Inferior parietal cortex (tissue), 1 donor: ENCODE measurements at regions not wholly inside any gene's neighbourhood (a gene's known extent, or its start where the extent isn't known, plus 50 kb on each side); places are given as distances from the start of the nearest gene placed in this dataset.

Experiments used
- DNase-seq: peaks from one replicate; pipeline ENCODE4 v3.0.0-alpha.2; 2016; ENCODE audit errors: extremely low spot score

DNA sequence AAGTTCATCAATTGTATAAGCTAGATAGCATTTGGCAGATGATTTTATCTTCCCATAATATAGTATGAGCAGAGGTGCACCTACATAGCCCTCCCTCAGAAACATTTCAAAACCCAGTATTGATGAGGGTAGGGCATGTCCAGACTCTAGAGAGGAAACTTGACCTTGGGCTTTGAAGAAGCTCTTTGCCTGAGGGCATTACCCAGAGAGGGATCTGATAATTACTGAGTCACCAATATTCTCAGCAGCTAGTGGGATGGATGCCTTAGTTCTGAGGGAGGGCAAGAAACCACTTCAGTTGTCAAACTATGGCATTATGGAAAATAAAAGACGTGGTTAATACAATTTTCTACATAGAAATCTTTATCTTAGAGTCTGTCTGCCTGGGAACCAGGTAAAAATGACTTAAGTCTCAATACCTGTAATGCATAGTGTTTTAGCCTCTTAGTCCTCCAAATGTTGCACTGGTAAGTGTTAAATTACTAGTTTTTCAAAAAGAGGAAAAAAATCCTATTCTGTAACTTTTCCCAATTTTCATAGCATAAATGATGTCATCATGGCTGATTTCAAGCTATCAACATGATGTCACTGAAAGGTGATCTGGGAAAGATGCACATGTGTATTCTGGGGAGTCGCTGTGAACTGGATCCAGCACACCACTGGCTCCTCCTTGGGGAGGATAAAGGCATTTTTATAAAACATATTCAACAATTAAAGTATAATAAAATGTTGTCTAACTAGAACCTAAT lies 809.0 kb downstream of the KCTD16 start:
- DNase-seq: no peak

DNA sequence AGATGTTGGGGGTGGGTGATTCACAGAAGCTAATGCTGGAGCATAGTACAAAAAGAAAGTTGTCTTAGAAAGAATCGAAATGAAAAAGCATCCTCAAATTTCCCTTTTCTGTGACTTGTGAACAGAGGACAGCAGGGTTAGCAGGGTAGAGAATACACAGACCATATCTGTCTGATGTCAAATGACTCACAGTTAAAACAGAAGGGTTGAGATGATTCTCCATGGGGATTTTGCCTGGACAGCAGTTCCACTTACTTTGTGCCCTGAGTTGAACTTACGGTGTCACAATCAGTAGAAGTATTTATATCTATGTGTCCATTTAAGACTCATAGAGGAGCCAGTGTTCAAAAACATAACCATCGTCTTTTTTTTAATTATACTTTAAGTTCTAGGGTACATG lies 801.6 kb downstream of the KCTD16 start:
- DNase-seq: no peak

DNA sequence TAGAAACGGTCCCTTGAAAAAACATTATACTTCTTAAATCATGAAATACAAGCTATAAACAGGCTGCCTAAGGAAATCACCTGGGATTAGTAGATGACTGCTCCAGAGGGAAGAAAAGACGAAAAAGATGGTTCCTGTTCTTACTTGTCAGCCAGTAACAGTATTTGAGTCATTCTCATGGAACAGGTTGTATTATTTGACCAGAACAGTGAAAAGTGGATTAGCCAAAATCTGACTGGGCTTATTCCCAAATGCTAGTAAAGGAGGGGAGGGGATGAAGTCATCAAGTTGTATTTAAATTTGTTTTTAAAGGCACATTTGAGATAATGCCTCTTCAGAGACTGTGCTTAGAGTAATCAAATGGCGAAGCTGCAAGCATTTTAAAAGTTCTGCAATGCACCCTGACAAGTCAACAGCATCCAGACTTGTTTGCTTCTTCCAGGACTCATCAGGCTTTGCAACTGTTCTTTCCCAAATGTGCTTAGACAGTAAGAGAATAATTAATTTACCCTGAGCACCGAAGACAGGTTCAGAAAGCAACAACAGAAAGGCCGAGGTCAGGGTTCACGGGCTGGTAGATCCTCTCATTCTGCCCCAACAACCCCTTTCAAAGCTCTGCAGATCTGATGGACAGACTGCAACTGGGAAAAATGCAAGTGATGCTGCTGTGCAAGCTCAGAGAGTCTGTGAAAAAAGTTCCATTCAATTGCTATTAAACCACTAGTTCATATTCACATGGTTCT lies 800.6 kb downstream of the KCTD16 start:
- no peak for DNase-seq

DNA sequence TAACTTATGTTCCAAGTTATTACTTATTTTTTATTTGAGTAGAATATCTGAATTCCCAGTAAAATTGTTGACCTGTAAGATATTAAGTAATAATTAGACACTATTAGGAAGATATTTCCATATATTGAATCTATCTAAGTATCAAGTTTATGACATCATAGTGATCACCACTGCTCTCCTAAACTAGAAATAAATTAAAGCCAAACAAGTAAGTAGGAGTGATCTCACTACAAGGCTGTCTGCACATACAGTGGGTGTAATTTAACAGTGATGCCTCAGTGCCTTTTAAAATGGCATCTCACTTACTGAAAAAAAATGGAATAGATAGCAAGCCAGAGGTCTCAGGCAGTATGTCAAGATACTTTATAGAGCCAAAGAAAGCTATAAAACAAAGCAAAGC lies 789.6 kb downstream of the KCTD16 start:
- DNase-seq: no peak

DNA sequence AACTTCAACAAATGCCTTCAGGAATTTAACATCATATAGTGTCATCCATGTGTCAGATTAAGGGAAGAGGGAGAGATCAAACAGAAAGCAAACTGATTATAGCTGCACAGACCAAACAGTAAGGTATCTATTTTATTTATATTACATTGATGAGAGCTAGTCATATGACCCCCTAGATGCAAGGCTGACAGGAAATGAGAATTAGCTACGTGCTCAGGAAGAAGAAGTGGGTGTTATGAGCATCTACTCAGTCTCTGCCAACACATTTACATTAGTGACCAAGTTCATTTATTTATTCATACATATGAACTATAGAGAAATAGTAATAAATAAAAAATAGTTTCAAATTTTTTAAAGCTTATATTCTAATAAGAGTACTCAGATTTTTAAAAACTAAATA lies 787.3 kb downstream of the KCTD16 start:
- DNase-seq: no peak

DNA sequence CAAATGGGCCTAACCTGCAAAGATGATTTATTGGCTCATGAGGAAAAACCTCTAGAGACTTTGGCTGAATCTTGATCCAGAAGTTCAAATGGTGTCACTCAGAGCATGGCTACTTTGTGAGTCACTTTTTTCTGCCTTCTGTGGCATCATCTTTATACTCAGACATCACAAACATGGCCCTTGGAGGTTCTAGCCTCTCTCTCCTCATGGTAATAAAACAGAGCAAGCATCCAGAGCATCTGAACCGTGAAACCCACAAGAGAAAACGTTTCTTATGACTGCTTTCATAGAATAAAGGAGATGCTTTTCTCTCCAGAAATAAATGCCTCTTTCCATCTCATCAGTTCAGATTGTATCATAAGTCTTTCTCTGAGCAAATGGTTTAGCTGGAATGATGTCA lies 780.3 kb downstream of the KCTD16 start:
- DNase-seq: no peak

DNA sequence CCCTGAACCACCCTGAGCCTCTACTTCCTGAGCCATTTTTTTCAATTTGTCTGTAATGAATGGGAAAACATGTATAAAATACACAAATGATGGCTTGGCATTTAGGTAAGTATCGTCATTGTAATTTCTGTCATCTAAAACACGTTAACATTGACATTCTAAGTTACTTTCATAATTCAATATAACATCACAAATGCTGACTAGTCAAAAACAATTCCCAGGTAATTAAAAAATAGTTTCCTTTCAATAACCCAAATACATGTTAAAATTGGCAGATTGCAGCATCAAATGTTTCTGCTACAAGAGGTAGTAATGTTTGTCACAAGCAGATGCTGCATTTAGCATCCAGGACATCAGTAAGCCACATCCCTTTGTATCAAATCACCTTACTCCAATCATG lies 776.4 kb downstream of the KCTD16 start:
- DNase-seq: no peak

DNA sequence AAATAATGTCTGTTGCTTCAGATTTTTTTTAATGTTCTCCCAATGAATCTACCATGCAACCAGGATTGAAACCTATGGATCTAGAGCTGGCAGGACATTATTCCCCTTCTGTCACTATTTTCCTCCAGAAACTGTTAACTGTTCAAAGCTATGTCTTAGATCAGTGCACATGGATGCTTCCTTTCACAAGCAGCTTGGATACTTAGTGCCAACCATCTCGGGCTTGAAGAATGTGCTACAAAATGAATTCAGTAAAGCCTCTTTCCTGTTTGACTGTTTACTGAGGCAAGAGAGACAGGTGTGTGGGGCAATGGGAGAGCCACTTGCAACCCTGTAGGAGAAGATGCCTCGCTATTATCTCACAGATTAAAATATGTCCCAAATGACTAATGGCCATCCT lies 774.8 kb downstream of the KCTD16 start:
- no peak for DNase-seq

DNA sequence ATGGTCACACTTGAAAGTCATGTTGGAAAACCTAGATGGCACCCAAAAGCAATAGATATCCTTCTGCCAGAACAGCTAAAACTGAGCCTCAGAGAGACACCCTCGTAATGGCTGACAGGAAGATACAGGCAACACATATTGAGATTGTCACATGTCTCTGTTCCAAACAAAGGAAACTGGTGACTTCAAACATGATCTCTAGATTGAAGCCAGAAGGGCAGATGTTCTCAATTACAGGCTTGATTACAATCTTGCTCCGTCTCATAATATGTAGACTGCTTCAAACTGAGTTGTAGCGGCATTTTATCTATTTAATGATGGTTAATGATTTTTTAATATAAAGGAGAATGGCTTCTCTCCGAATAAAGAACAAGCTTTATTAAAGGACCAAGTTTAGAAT lies 774.3 kb downstream of the KCTD16 start:
- no peak for DNase-seq

DNA sequence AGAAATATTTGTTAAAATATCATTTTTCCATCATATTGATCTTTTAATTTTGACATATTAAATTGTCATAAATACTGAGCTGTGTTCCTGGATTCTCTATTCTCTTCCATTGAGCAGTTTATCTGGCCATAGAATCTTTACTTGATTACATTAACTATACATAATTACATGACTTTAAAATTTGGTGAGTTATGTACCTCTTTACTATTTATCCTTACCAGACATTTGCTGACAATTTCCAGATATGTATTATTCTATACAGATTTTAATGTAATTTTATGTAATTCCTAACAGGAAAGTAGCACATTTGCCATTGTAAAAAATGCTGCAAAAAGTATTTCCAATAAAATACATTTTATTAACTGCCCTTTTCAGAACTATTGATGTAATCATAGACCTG lies 770.3 kb downstream of the KCTD16 start:
- DNase-seq: no peak

DNA sequence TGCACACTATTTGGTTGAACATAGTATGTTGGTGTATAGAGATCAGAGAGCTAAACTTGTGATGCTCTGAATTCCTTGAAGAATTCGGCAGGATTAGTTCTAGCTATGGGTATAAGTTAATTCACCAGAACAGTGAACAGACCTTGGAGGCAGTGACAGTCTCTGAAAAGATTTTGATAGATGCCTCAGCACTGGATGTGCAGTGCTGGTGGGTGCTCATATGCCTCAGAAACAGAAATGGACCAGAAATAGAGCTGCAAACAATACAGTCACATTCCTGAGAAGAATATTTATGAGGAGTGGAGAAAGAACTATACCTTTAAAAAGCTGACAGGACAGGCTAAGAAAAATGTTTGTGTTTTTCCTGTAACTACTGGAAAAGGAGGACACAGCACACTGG lies 747.7 kb downstream of the KCTD16 start:
- peak; percentile 13 for DNase-seq

DNA sequence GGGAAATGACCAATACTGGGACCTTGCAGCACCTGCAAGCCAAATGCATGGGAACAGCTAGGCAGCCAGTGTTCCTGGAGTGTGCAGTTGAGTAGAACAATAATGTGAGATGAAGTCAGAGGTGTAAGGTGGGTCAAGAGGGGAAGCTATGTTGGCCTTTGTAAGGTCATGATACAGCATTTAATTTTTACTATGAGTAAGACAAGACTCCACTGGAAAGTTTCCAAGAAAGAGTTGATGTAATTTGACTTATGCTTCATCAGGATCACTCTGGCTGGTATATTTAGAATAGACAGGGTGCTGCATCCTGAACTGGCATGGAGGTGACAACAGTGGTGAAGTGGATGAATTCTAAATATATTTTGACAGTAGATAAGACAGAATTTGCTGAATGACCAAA lies 744.8 kb downstream of the KCTD16 start:
- no peak for DNase-seq

DNA sequence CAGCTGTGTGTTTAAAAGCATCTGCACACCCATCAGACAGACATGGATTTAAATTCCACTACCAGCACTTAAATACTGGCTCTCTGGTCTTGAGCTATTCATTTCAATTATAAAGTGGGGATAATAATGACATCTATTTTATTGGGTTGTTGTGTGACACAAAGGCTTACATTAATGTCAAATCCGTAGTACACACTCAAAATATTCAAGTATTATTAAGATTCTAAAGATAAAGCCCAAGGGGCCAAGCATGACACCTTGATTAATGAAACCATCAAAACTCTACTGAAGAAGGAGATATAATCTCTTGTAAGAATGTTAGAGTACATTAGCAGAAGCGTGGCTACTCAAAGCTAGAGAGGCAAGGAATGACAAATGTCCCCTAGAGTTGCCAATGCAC lies 743.0 kb downstream of the KCTD16 start:
- DNase-seq: no peak

DNA sequence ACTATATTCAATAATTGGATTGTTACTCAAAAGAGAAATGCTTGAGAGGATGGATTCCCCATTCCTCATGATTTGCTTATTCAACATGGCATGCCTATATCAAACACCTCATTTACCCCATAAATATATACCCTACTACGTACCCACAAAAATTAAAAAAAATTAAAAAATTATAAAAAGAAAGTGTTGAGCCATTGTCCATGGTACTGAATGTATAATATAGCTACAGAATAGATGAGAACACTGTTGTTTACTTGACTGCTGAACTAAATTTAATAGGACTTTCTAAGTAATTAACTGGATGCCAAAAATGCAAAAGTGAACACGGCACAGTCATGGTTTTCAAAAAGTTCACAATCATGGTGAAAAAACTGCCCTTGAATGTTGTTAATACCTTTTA lies 725.8 kb downstream of the KCTD16 start:
- no peak for DNase-seq

DNA sequence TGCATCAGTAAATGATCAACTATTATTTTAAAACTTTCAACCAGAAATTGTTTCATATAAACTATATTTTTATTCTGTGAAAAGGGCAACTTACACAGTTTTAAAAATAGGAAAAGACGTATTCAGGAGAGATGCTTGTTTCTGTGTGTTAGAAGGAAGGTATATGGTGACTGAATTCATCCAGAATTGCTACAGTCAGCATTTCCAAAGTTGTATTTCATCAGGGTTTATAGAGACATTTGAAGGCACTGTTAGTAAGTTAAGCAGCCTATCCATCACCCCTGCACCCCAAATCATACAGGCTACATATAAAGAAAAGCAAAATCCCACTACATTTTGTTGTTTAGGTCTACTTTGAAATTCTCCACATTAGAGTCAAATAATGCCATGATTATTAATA lies 716.0 kb downstream of the KCTD16 start:
- no peak for DNase-seq

DNA sequence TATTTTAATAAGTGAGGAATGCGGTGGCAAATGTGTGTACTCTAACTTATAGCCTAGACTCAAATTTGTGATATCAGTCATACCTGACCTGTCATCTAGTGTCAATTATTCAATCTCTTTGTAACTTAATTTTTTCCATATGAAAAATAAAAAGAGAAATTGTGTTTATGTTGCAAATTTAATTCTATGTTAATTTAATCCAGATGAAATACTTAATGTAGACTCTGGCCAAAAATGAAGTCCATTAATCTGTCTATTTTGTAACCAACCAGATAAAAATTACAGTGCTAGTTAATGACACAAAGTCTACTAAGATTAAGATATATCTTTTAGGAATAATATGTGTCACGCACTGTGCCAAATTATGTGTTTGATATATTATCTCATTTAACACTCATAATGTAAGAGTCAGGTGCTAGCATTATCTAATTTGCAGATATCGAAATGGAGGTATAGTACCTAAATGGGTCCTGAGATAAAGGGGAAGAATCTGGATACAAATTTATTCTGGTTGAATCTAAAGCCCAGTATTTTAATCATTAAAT lies 712.1 kb downstream of the KCTD16 start:
- no peak for DNase-seq

DNA sequence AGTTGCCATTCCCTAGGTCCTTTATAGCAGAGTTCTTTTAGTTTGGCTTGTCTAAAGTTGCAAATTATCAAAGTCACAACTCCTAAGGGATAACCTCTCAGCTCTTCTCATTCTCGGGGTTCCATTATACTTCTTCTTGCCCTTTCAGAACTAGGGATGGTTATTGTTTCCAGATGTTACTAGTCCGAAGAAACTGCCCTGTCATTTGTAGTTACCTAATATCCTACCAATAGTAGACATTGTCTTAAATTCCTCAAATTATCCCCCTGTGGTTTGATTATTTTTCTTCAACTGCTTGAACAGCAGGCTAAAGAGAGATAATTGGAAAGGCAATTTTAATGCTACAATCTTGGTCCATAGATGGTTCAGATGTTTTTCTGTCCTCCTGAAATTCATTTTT lies 709.8 kb downstream of the KCTD16 start:
- DNase-seq: no peak

DNA sequence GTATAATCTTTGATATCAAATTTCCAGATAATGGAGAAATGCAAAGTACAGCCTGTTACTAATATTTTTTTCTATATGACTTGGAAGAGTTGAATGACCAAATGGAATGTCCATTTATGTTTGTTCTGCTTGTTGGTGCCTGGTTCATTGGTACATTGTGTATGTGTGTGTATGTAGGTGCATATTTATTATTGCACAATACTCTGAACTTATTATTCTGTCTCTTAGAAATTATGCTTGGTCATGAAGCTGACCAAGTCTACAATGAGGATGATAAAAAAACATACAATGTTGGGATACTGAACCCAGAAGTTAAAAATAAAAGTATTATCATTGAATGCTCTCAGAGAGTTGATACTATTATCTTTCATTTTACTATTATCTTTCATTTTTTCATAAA lies 706.3 kb downstream of the KCTD16 start:
- no peak for DNase-seq

DNA sequence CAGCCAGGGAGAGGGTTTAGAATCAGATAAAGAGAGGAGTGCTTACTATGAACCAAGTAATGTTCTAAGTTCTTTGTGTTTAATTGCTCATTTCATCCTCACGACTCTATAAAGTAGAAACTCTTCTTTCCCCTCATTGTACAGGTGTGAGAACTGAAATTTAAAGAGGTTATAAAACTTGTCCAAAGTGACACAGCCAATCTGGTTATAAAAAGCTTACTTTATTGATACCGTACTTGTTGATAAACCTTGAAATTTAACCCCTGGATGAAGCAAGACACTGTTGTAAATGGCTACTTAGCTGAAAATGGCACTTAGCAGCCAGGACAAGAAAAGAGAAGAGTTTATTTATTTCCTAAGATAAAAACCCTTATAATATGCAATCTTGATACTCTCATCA lies 702.4 kb downstream of the KCTD16 start:
- DNase-seq: no peak

DNA sequence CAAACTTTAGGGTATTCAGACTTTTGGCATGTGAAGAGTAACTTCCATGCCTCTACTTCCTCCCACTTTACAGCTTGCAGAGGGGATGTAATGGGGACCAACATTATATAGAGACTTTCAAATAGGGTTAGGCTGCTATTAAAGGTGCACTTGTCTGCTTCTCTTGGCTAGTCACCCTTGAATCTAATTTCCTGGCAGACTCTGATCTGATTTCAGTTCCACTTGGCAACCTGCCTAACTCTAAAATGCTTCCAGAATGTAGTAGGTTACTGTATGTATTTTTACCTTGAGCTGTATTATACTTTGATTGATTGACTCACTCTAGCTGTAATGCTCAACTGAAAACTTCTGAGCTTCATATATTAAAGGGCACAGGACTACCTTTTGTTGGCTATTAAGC lies 693.4 kb downstream of the KCTD16 start:
- no peak for DNase-seq

DNA sequence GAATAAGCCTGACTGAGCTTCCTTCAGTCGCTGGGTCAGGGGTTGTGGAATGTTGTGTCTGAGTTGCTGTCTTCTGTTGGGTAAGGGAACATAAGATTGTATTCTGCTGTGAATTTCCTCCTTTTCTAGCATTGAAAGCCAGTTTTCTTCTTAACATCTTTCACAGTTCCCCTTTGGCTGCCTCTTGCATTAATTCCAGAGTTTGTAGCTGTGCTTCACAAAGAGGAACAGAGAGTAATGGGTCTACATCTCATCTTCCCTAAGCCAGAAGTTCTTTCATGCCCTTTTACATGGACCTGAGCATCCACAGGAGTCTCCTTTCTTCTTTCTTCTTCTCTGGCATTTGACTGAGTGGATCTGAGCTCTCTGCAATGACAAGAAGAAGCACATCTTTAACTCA lies 686.8 kb downstream of the KCTD16 start:
- no peak for DNase-seq

DNA sequence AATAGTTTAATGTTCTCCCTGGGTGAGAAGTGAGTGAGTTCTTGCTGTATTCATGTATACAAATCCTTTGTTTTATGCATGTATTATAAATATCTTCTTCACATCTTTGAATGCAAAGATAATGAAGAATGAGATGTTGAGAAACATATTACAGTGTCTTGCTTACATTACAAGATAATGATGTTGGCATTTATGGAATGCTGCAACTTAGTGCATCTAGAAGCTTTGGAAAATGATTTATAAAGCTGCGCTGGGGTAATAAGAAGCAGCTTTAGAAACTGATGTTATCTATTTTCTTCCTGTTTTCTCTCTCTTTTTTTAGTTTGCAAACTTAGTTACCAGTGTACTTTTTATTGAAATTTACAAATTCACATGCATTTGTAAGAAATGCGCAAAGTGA lies 673.4 kb downstream of the KCTD16 start:
- no peak for DNase-seq

DNA sequence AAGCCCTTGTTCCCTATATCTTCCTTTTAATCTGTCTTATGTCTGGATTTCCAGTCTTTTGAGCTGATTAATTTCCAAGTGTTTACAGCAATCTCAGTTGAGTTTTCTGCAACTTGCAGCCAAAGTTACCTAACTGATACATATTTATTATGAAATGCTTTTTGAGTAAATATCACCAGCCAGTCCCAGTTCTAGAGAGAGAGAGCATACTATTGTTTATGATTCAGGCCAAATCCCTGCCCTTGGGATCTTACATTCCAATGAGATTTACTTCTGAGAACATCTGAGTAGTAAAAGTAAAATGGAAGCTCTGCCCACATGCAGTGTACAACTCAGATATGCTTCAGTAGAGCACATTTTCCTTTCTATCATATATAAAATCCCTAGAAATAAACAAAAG lies 661.7 kb downstream of the KCTD16 start:
- no peak for DNase-seq
